Hepatocyte (in vitro differentiated cells): ENCODE measurements at regions not wholly inside any gene's neighbourhood (a gene's known extent, or its start where the extent isn't known, plus 50 kb on each side); places are given as distances from the start of the nearest gene placed in this dataset.

Source experiments
- DNase-seq: peaks from one replicate; pipeline ENCODE4 v3.0.0-alpha.2; 2016; ENCODE audit warnings: low spot score
- H2AFZ ChIP-seq: fragments of 200-600 bp; sonication (generic); 2 replicates; pipeline ENCODE4 v1.6.0; 2016; ENCODE audit warnings: antibody characterized with exemption, mild to moderate bottlenecking
- H3K27ac ChIP-seq: fragments of 200-600 bp; sonication (generic); 2 replicates; pipeline ENCODE4 v1.5.1; 2016; ENCODE audit warnings: mild to moderate bottlenecking
- H3K27me3 ChIP-seq: fragments of 200-600 bp; sonication (generic); 2 replicates; pipeline ENCODE4 v1.6.1; 2016
- H3K36me3 ChIP-seq: fragments of 200-600 bp; sonication (generic); replicated peaks from 2 replicates; pipeline ENCODE4 v1.5.1; 2016; ENCODE audit warnings: low read depth; ENCODE audit not compliant: insufficient read depth
- H3K4me1 ChIP-seq: fragments of 200-600 bp; sonication (generic); 2 replicates; pipeline ENCODE4 v1.5.1; 2016; ENCODE audit warnings: mild to moderate bottlenecking, moderate library complexity; ENCODE audit not compliant: insufficient read depth
- H3K4me2 ChIP-seq: fragments of 200-600 bp; sonication (generic); 2 replicates; pipeline ENCODE4 v1.6.0; 2016
- H3K4me3 ChIP-seq: fragments of 200-600 bp; sonication (generic); 2 replicates; pipeline ENCODE4 v1.5.1; 2016; ENCODE audit warnings: mild to moderate bottlenecking
- H3K79me2 ChIP-seq: fragments of 200-600 bp; sonication (generic); 2 replicates; pipeline ENCODE4 v1.6.0; 2017; ENCODE audit warnings: mild to moderate bottlenecking
- H3K9me2 ChIP-seq: fragments of 200-600 bp; sonication (generic); replicated peaks from 2 replicates; pipeline ENCODE4 v1.6.0; 2017; ENCODE audit warnings: mild to moderate bottlenecking; ENCODE audit not compliant: insufficient read depth
- H3K9me3 ChIP-seq: fragments of 200-600 bp; sonication (generic); 2 replicates; pipeline ENCODE4 v1.5.1; 2016; ENCODE audit warnings: low read depth, mild to moderate bottlenecking
- H4K20me1 ChIP-seq: fragments of 200-600 bp; sonication (generic); 2 replicates; pipeline ENCODE4 v1.6.0; 2016; ENCODE audit warnings: mild to moderate bottlenecking; ENCODE audit not compliant: insufficient read depth, poor library complexity, severe bottlenecking
- CTCF ChIP-seq: fragments of 200-600 bp; sonication (generic); IDR thresholded peaks from 2 replicates; pipeline ENCODE4 v1.5.1; 2016; ENCODE audit warnings: antibody characterized with exemption, mild to moderate bottlenecking; ENCODE audit not compliant: poor library complexity
- EZH2 ChIP-seq: fragments of 200-600 bp; sonication (generic); IDR thresholded peaks from 2 replicates; pipeline ENCODE4 v1.6.1; 2016; ENCODE audit warnings: antibody characterized with exemption, mild to moderate bottlenecking, borderline replicate concordance
- EZH2phosphoT487 ChIP-seq: fragments of 200-600 bp; sonication (generic); IDR thresholded peaks from one replicate; pipeline ENCODE4 v1.6.1; 2018; ENCODE audit warnings: antibody characterized with exemption, mild to moderate bottlenecking, low read depth, moderate library complexity; ENCODE audit not compliant: unreplicated experiment, severe bottlenecking
- WGBS: methylation state at CpG from one replicate; pipeline ENCODE4 v1.1.6; 2016; ENCODE audit warnings: low lambda C conversion rate; ENCODE audit errors: missing lambda C conversion rate; 5-methylcytosine and 5-hydroxymethylcytosine counted together

GRCh38 chr4:14361084-14361483 is 641.2 kb upstream of the CPEB2 start:
- H3K27me3 ChIP-seq: no peaks in the 10 kb centered on the region
- 58% methylated on average over 3 of the region's 3 CpGs for WGBS
- H3K4me2 ChIP-seq: no peak overlapping the region
- H3K9me2 ChIP-seq: no peaks in the 10 kb centered on the region
- no peaks in the 10 kb centered on the region for H3K79me2 ChIP-seq
- H3K27ac ChIP-seq: no peak overlapping the region
- no peaks in the 10 kb centered on the region for H4K20me1 ChIP-seq
- no peaks in the 10 kb centered on the region for H3K9me3 ChIP-seq
- no peak for TF ChIP-seq EZH2
- TF ChIP-seq EZH2phosphoT487: no peak
- no peak for TF ChIP-seq CTCF
- DNase-seq: peak; percentile 17
- no peak overlapping the region for H2AFZ ChIP-seq
- no peaks in the 10 kb centered on the region for H3K36me3 ChIP-seq
- H3K4me1 ChIP-seq: no peaks in the 10 kb centered on the region
- H3K4me3 ChIP-seq: no peak overlapping the region

- no peaks in the 10 kb centered on the region for H3K4me1 ChIP-seq
- no peaks in the 10 kb centered on the region for H3K9me2 ChIP-seq
- H3K4me3 ChIP-seq: no peak overlapping the region
- no peaks in the 10 kb centered on the region for H3K9me3 ChIP-seq
- no peak for DNase-seq
- H3K27ac ChIP-seq: no peak overlapping the region
- no peak overlapping the region for H3K4me2 ChIP-seq
- H3K27me3 ChIP-seq: no peaks in the 10 kb centered on the region
- H3K79me2 ChIP-seq: no peaks in the 10 kb centered on the region
- no peak overlapping the region for H2AFZ ChIP-seq
- H3K36me3 ChIP-seq: no peaks in the 10 kb centered on the region
- H4K20me1 ChIP-seq: no peaks in the 10 kb centered on the region
- no peak for TF ChIP-seq CTCF
- TF ChIP-seq EZH2: no peak
- TF ChIP-seq EZH2phosphoT487: no peak
Measured at GRCh38 chr4:14362385-14362784, 639.9 kb upstream of the CPEB2 start.

- Histone ChIP-seq H3K4me1 (no peaks in the 10 kb centered on the region), H3K27me3 (no peaks in the 10 kb centered on the region), H3K27ac (no peak overlapping the region), H3K4me3 (no peak overlapping the region), H3K79me2 (no peaks in the 10 kb centered on the region), H3K9me2 (no peaks in the 10 kb centered on the region), H3K9me3 (no peaks in the 10 kb centered on the region), H4K20me1 (no peaks in the 10 kb centered on the region), H3K36me3 (no peaks in the 10 kb centered on the region), H2AFZ (no peak overlapping the region), H3K4me2 (no peak overlapping the region)
- no peak for DNase-seq
- no peak for TF ChIP-seq CTCF
- no peak for TF ChIP-seq EZH2phosphoT487
- no peak for TF ChIP-seq EZH2
Measured at GRCh38 chr4:14364953-14365536, 637.2 kb upstream of the CPEB2 start.

GRCh38 chr4:14368391-14368790 is 633.9 kb upstream of the CPEB2 start:
- Histone ChIP-seq H3K4me2 (no peak overlapping the region), H3K36me3 (no peaks in the 10 kb centered on the region), H3K27me3 (no peaks in the 10 kb centered on the region), H3K9me3 (no peaks in the 10 kb centered on the region), H4K20me1 (no peaks in the 10 kb centered on the region), H2AFZ (no peak overlapping the region), H3K4me1 (no peaks in the 10 kb centered on the region), H3K9me2 (no peaks in the 10 kb centered on the region), H3K27ac (no peak overlapping the region), H3K4me3 (no peak overlapping the region), H3K79me2 (no peaks in the 10 kb centered on the region)
- WGBS: 90% methylated on average over 4 of the region's 4 CpGs
- TF ChIP-seq CTCF (no peak), EZH2phosphoT487 (no peak), EZH2 (no peak)
- DNase-seq: no peak
